OCI-LY1 (cell line): ENCODE measurements at regions not wholly inside any gene's neighbourhood (a gene's known extent, or its start where the extent isn't known, plus 50 kb on each side); places are given as distances from the start of the nearest gene placed in this dataset.

Experiments
- H2AFZ ChIP-seq: fragments of 200-600 bp; sonication (generic), shearing (Covaris generic); 2 replicates; pipeline ENCODE4 v1.6.0; 2014; ENCODE audit warnings: antibody characterized with exemption, mild to moderate bottlenecking, low read length
- H3F3A ChIP-seq: fragments of 200-600 bp; sonication (generic), shearing (Covaris generic); 2 replicates; pipeline ENCODE4 v1.6.0; 2014; ENCODE audit warnings: mild to moderate bottlenecking, antibody characterized with exemption, low read length, moderate library complexity; ENCODE audit not compliant: insufficient read depth
- H3K27ac ChIP-seq: fragments of 200-600 bp; sonication (generic); 2 replicates; pipeline ENCODE4 v1.5.1; 2014; ENCODE audit warnings: low read length, mixed run types, mild to moderate bottlenecking, low read depth; ENCODE audit not compliant: poor library complexity, severe bottlenecking
- H3K27me3 ChIP-seq: fragments of 200-600 bp; sonication (generic); 2 replicates; pipeline ENCODE4 v1.6.0; 2014; ENCODE audit warnings: antibody characterized with exemption, mild to moderate bottlenecking, low read length, moderate library complexity; ENCODE audit not compliant: insufficient read depth
- H3K36me3 ChIP-seq: fragments of 200-600 bp; sonication (generic); 2 replicates; pipeline ENCODE4 v1.6.1; 2014; ENCODE audit warnings: mild to moderate bottlenecking, antibody characterized with exemption, low read length, moderate library complexity, mixed read lengths; ENCODE audit not compliant: insufficient read depth
- H3K4me1 ChIP-seq: fragments of 200-600 bp; sonication (generic); 2 replicates; pipeline ENCODE4 v1.5.1; 2014; ENCODE audit warnings: mild to moderate bottlenecking, low read length, moderate library complexity; ENCODE audit not compliant: insufficient read depth, severe bottlenecking
- H3K4me2 ChIP-seq: fragments of 200-600 bp; sonication (generic), shearing (Covaris generic); 2 replicates; pipeline ENCODE4 v1.6.1; 2014; ENCODE audit warnings: low read length
- H3K4me3 ChIP-seq: fragments of 200-600 bp; sonication (generic); 2 replicates; pipeline ENCODE4 v1.5.1; 2014; ENCODE audit warnings: low read length, low read depth, mild to moderate bottlenecking, mixed read lengths; ENCODE audit not compliant: poor library complexity, severe bottlenecking
- H3K79me2 ChIP-seq: fragments of 200-600 bp; shearing (Covaris generic); 2 replicates; pipeline ENCODE4 v1.6.1; 2016; ENCODE audit warnings: mixed run types, low read length, mixed read lengths; ENCODE audit not compliant: insufficient read depth
- H3K9ac ChIP-seq: fragments of 200-600 bp; sonication (generic), shearing (Covaris generic); 2 replicates; pipeline ENCODE4 v1.6.1; 2014; ENCODE audit warnings: mild to moderate bottlenecking, low read length, mixed read lengths
- H3K9me2 ChIP-seq: fragments of 200-600 bp; sonication (generic), shearing (Covaris generic); 2 replicates; pipeline ENCODE4 v1.6.1; 2014; ENCODE audit warnings: low read depth, mild to moderate bottlenecking, low read length, mixed read lengths
- H3K9me3 ChIP-seq: fragments of 200-600 bp; shearing (Covaris generic); 2 replicates; pipeline ENCODE4 v1.6.1; 2014; ENCODE audit warnings: low read length, mixed read lengths
- H4K20me1 ChIP-seq: fragments of 200-600 bp; sonication (generic), shearing (Covaris generic); 2 replicates; pipeline ENCODE4 v1.6.0; 2016; ENCODE audit warnings: mild to moderate bottlenecking, low read length; ENCODE audit not compliant: insufficient read depth
- EZH2 ChIP-seq: fragments of 200-600 bp; sonication (generic), shearing (Covaris generic); IDR thresholded peaks from 2 replicates; pipeline ENCODE4 v1.8.0; 2017; ENCODE audit warnings: borderline replicate concordance, mixed run types, mild to moderate bottlenecking, antibody characterized with exemption, low read length, moderate library complexity, mixed read lengths
- TF ChIP-seq, protein P1 (sequence below): fragments of 200-600 bp; sonication (generic), shearing (Covaris generic); IDR thresholded peaks from 2 replicates; pipeline ENCODE4 v1.5.1; 2017; ENCODE audit warnings: mild to moderate bottlenecking, antibody characterized with exemption, low read length, moderate library complexity, mixed read lengths

DNA sequence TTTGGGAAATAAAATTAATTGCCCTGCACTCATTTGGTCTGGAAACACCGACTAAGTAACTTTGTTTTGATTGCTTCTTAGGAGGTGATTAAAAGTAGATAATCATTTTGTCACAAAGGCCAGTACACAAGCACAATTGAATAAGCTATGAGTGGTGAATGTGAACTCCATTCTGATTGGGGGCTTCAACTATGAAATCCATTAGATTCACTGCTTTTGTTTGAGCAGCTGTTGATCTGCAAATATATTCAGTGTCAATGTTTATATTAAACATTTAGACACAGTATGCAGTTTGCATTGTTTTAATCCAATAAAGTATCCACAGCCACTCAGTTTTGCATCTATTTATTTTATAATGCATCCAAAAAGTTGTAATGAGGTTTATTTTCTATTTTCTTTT is 817.5 kb downstream of the CDH11 start:
- Histone ChIP-seq H3K4me2 (no peak overlapping the region), H3K79me2 (no peaks in the 10 kb centered on the region), H3K36me3 (no peaks in the 10 kb centered on the region; the same call in 1 of the 2 replicates), H3K9me2 (no peaks in the 10 kb centered on the region), H3F3A (no peaks in the 10 kb centered on the region), H4K20me1 (no peaks in the 10 kb centered on the region), H3K9me3 (peaks cover 1% of the 10 kb centered on the region; the same call in 1 of the 2 replicates), H3K9ac (no peak overlapping the region), H3K27ac (peak overlapping the region; percentile 54), H3K4me1 (peaks cover 54% of the 10 kb centered on the region), H2AFZ (peak overlapping the region; percentile 6; the same call in 1 of the 2 replicates), H3K27me3 (no peaks in the 10 kb centered on the region), H3K4me3 (no peak overlapping the region)
- no peak for TF ChIP-seq EZH2
- TF ChIP-seq, protein P1, sequence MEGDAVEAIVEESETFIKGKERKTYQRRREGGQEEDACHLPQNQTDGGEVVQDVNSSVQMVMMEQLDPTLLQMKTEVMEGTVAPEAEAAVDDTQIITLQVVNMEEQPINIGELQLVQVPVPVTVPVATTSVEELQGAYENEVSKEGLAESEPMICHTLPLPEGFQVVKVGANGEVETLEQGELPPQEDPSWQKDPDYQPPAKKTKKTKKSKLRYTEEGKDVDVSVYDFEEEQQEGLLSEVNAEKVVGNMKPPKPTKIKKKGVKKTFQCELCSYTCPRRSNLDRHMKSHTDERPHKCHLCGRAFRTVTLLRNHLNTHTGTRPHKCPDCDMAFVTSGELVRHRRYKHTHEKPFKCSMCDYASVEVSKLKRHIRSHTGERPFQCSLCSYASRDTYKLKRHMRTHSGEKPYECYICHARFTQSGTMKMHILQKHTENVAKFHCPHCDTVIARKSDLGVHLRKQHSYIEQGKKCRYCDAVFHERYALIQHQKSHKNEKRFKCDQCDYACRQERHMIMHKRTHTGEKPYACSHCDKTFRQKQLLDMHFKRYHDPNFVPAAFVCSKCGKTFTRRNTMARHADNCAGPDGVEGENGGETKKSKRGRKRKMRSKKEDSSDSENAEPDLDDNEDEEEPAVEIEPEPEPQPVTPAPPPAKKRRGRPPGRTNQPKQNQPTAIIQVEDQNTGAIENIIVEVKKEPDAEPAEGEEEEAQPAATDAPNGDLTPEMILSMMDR, result no peak

- Histone ChIP-seq H2AFZ (peak overlapping the region; percentile 91; the same call in 1 of the 2 replicates), H3K9me2 (no peaks in the 10 kb centered on the region), H3K4me2 (peak overlapping the region; percentile 57), H3K4me1 (peaks cover 37% of the 10 kb centered on the region), H3K27me3 (no peaks in the 10 kb centered on the region), H4K20me1 (no peaks in the 10 kb centered on the region), H3K79me2 (no peaks in the 10 kb centered on the region), H3K36me3 (no peaks in the 10 kb centered on the region; the same call in 1 of the 2 replicates), H3K4me3 (peak overlapping the region; percentile 27), H3F3A (no peaks in the 10 kb centered on the region), H3K9ac (peak overlapping the region; percentile 38), H3K27ac (peak overlapping the region; percentile 74), H3K9me3 (peaks cover 7% of the 10 kb centered on the region; the same call in 1 of the 2 replicates)
- TF ChIP-seq EZH2, result no peak
- TF ChIP-seq, protein P1, result peak; percentile 54
Observed at GRCh38 chr16:64297863-64298600, 823.8 kb downstream of the CDH11 start.

GRCh38 chr16:64295466-64295865 is 826.4 kb downstream of the CDH11 start:
- Histone ChIP-seq H3F3A (no peaks in the 10 kb centered on the region), H3K36me3 (no peaks in the 10 kb centered on the region; the same call in 1 of the 2 replicates), H3K9ac (no peak overlapping the region), H3K4me1 (peaks cover 40% of the 10 kb centered on the region), H3K9me2 (no peaks in the 10 kb centered on the region), H3K79me2 (no peaks in the 10 kb centered on the region), H3K27me3 (no peaks in the 10 kb centered on the region), H3K4me3 (no peak overlapping the region), H3K9me3 (peaks cover 7% of the 10 kb centered on the region; the same call in 1 of the 2 replicates), H3K4me2 (no peak overlapping the region), H4K20me1 (no peaks in the 10 kb centered on the region), H2AFZ (no peak overlapping the region), H3K27ac (no peak overlapping the region)
- no peak for TF ChIP-seq EZH2
- TF ChIP-seq, protein P1, result no peak
